SK-N-SH treated with all-trans-retinoic acid at 6 μM for 48 hours (cell line): ENCODE measurements at regions not wholly inside any gene's neighbourhood (a gene's known extent, or its start where the extent isn't known, plus 50 kb on each side); places are given as distances from the start of the nearest gene placed in this dataset.

Experiments used
- ATAC-seq: fragments of 200-7000 bp; cut with Tn5 transposase; 3 replicates; pipeline ENCODE4 v1.9.1; 2020; ENCODE audit warnings: mild to moderate bottlenecking, moderate library complexity
- BACH2 ChIP-seq: fragments of 250-450 bp; sonication (Bioruptor Pico); IDR thresholded peaks from 2 replicates; pipeline ENCODE4 v1.9.0; 2021; ENCODE audit warnings: mild to moderate bottlenecking, borderline replicate concordance
- CSDC2 ChIP-seq: fragments of 250-450 bp; sonication (Bioruptor Pico); IDR thresholded peaks from 2 replicates; pipeline ENCODE4 v1.5.0; 2020; ENCODE audit warnings: mild to moderate bottlenecking, moderate library complexity
- ESRRG ChIP-seq: fragments of 250-450 bp; sonication (Bioruptor Pico); IDR thresholded peaks from 2 replicates; pipeline ENCODE4 v1.6.1; 2021; ENCODE audit warnings: mild to moderate bottlenecking
- GLIS3 ChIP-seq: fragments of 250-450 bp; sonication (Bioruptor Pico); IDR thresholded peaks from 2 replicates; pipeline ENCODE4 v1.5.0; 2020; ENCODE audit warnings: mild to moderate bottlenecking, moderate library complexity
- OSR1 ChIP-seq: fragments of 250-450 bp; sonication (Bioruptor Pico); IDR thresholded peaks from 2 replicates; pipeline ENCODE4 v1.8.0; 2022; ENCODE audit warnings: moderate library complexity, mild to moderate bottlenecking, inconsistent platforms
- PPARA ChIP-seq: fragments of 250-450 bp; sonication (Bioruptor Pico); IDR thresholded peaks from 2 replicates; pipeline ENCODE4 v1.5.0; 2020; ENCODE audit warnings: mild to moderate bottlenecking, borderline replicate concordance
- SNAI2 ChIP-seq: fragments of 250-450 bp; sonication (Bioruptor Pico); IDR thresholded peaks from 2 replicates; pipeline ENCODE4 v1.5.0; 2020; ENCODE audit warnings: mild to moderate bottlenecking, moderate library complexity
- TCF4 ChIP-seq: fragments of 250-450 bp; sonication (Bioruptor Pico); IDR thresholded peaks from 2 replicates; pipeline ENCODE4 v1.8.0; 2021; ENCODE audit warnings: mild to moderate bottlenecking, moderate library complexity, borderline replicate concordance
- TOX ChIP-seq: fragments of 250-450 bp; sonication (Bioruptor Pico); IDR thresholded peaks from 2 replicates; pipeline ENCODE4 v1.8.0; 2021; ENCODE audit warnings: mild to moderate bottlenecking, moderate library complexity, borderline replicate concordance
- ZC3H10 ChIP-seq: fragments of 250-450 bp; sonication (Bioruptor Pico); IDR thresholded peaks from 2 replicates; pipeline ENCODE4 v1.5.1; 2021; ENCODE audit warnings: mild to moderate bottlenecking, moderate library complexity
- ZFP3 ChIP-seq: fragments of 250-450 bp; sonication (Bioruptor Pico); IDR thresholded peaks from 2 replicates; pipeline ENCODE4 v1.5.0; 2020; ENCODE audit warnings: mild to moderate bottlenecking, moderate library complexity
- ZFP30 ChIP-seq: fragments of 450-650 bp; formaldehyde crosslinking; IDR thresholded peaks from 2 replicates; pipeline ENCODE4 v1.5.0; 2022; ENCODE audit warnings: mild to moderate bottlenecking, moderate library complexity
- ZNF565 ChIP-seq: fragments of 450-650 bp; formaldehyde crosslinking; conservative IDR thresholded peaks from 2 replicates; pipeline ENCODE4 v1.5.0; 2020; ENCODE audit warnings: low read depth, mild to moderate bottlenecking, moderate library complexity
- ZNF70 ChIP-seq: fragments of 450-650 bp; formaldehyde crosslinking; IDR thresholded peaks from 2 replicates; pipeline ENCODE4 v1.5.0; 2020; ENCODE audit warnings: mild to moderate bottlenecking, moderate library complexity
- ZNF8 ChIP-seq: fragments of 450-650 bp; formaldehyde crosslinking; IDR thresholded peaks from 2 replicates; pipeline ENCODE4 v1.5.0; 2020; ENCODE audit warnings: mild to moderate bottlenecking, moderate library complexity
- TF ChIP-seq, protein P1 (sequence below): fragments of 250-450 bp; sonication (Bioruptor Pico); IDR thresholded peaks from 2 replicates; pipeline ENCODE4 v1.5.0; 2020; ENCODE audit warnings: mild to moderate bottlenecking, moderate library complexity
- TF ChIP-seq, protein P2 (sequence below): fragments of 250-450 bp; sonication (Bioruptor Pico); IDR thresholded peaks from 2 replicates; pipeline ENCODE4 v1.5.1; 2021; ENCODE audit warnings: mild to moderate bottlenecking, moderate library complexity
- TF ChIP-seq, protein P3 (sequence below): fragments of 250-450 bp; sonication (Bioruptor Pico); IDR thresholded peaks from 2 replicates; pipeline ENCODE4 v1.5.1; 2020; ENCODE audit warnings: low read depth, mild to moderate bottlenecking, moderate library complexity
- TF ChIP-seq, protein P4 (sequence below): fragments of 250-450 bp; sonication (Bioruptor Pico); IDR thresholded peaks from 2 replicates; pipeline ENCODE4 v1.8.0; 2020; ENCODE audit warnings: mild to moderate bottlenecking, moderate library complexity, borderline replicate concordance

DNA sequence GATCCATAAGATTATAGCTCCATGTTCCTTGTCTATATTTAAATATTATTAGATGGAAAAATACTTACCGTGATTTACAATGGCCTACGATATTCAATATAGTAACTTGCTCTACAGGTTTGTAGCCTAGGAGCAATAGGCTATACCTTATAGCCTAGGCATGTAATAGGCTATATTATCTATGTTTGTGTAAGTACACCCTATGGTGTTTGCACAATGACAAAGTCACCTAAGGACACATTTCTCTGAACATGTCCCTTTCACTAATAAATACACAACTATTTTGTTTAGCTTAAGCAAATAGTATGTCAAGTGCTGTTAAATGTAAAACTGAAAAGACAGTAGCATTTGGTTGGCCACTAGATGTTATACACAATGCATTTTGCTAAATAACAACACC is 248.9 kb upstream of the ADGRL4 start:
- ATAC-seq, result no peak
- TF ChIP-seq, protein P1, sequence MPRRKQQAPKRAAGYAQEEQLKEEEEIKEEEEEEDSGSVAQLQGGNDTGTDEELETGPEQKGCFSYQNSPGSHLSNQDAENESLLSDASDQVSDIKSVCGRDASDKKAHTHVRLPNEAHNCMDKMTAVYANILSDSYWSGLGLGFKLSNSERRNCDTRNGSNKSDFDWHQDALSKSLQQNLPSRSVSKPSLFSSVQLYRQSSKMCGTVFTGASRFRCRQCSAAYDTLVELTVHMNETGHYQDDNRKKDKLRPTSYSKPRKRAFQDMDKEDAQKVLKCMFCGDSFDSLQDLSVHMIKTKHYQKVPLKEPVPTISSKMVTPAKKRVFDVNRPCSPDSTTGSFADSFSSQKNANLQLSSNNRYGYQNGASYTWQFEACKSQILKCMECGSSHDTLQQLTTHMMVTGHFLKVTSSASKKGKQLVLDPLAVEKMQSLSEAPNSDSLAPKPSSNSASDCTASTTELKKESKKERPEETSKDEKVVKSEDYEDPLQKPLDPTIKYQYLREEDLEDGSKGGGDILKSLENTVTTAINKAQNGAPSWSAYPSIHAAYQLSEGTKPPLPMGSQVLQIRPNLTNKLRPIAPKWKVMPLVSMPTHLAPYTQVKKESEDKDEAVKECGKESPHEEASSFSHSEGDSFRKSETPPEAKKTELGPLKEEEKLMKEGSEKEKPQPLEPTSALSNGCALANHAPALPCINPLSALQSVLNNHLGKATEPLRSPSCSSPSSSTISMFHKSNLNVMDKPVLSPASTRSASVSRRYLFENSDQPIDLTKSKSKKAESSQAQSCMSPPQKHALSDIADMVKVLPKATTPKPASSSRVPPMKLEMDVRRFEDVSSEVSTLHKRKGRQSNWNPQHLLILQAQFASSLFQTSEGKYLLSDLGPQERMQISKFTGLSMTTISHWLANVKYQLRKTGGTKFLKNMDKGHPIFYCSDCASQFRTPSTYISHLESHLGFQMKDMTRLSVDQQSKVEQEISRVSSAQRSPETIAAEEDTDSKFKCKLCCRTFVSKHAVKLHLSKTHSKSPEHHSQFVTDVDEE (CRISPR knock-in tag), result no peak
- no peak for TF ChIP-seq TOX
- no peak for TF ChIP-seq ZNF8 (CRISPR knock-in tag)
- TF ChIP-seq ZFP3 (CRISPR knock-in tag), result no peak
- no peak for TF ChIP-seq PPARA (CRISPR knock-in tag)
- TF ChIP-seq, protein P2, sequence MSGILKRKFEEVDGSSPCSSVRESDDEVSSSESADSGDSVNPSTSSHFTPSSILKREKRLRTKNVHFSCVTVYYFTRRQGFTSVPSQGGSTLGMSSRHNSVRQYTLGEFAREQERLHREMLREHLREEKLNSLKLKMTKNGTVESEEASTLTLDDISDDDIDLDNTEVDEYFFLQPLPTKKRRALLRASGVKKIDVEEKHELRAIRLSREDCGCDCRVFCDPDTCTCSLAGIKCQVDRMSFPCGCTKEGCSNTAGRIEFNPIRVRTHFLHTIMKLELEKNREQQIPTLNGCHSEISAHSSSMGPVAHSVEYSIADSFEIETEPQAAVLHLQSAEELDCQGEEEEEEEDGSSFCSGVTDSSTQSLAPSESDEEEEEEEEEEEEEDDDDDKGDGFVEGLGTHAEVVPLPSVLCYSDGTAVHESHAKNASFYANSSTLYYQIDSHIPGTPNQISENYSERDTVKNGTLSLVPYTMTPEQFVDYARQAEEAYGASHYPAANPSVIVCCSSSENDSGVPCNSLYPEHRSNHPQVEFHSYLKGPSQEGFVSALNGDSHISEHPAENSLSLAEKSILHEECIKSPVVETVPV (CRISPR knock-in tag), result no peak
- TF ChIP-seq CSDC2 (CRISPR knock-in tag), result no peak
- no peak for TF ChIP-seq ZNF565
- TF ChIP-seq ZFP30 (CRISPR knock-in tag), result no peak

DNA sequence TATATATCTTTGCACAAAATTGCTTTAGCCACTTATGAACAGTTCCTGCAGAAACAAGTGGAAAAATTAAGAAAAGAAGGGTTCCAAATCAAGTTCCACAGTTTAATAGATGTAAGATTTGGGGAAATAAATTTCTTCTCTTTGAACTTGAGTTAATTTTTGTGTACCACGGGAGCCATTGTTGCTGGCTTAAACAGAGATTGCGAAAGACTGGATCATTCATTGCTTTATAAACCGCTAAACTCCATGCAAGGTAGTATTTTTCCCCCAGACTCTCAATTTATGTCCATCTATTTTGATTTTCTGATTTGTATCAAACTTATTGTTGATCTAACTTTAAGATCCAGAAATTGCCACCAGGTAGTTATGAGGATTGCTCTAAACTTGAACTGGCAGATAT is 246.1 kb upstream of the ADGRL4 start:
- TF ChIP-seq ZNF565, result no peak
- ATAC-seq, result no peak

DNA sequence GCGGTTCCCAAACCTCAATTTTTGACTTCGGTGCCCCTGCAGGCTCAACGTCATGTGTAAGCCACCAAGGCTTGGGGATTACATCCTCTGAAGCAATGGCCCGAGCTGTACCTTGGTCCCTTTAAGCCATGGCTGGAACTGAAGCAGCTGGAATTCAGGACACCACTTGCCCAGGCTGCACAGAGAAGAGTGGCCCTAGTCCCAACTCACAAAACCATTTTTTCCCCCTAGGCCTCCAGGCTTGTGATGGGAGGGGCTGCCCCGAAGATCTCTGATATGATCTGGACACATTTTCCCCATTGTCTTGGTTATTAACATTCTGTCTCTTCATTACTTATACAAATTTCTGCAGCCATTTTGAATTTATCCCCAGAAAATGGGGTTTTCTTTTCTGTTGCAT is 233.3 kb upstream of the ADGRL4 start:
- ATAC-seq, result no peak
- TF ChIP-seq ZNF565, result no peak
- no peak for TF ChIP-seq OSR1 (CRISPR knock-in tag)
- no peak for TF ChIP-seq ZC3H10 (CRISPR knock-in tag)
- no peak for TF ChIP-seq BACH2
- no peak for TF ChIP-seq CSDC2 (CRISPR knock-in tag)
- TF ChIP-seq GLIS3 (CRISPR knock-in tag), result no peak
- TF ChIP-seq, protein P1 (CRISPR knock-in tag), result no peak
- no peak for TF ChIP-seq ESRRG (CRISPR knock-in tag)
- no peak for TF ChIP-seq TOX
- TF ChIP-seq ZFP30 (CRISPR knock-in tag), result no peak
- TF ChIP-seq, protein P3, sequence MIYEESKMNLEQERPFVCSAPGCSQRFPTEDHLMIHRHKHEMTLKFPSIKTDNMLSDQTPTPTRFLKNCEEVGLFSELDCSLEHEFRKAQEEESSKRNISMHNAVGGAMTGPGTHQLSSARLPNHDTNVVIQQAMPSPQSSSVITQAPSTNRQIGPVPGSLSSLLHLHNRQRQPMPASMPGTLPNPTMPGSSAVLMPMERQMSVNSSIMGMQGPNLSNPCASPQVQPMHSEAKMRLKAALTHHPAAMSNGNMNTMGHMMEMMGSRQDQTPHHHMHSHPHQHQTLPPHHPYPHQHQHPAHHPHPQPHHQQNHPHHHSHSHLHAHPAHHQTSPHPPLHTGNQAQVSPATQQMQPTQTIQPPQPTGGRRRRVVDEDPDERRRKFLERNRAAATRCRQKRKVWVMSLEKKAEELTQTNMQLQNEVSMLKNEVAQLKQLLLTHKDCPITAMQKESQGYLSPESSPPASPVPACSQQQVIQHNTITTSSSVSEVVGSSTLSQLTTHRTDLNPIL, result no peak
- TF ChIP-seq SNAI2 (CRISPR knock-in tag), result no peak
- TF ChIP-seq TCF4 (CRISPR knock-in tag), result no peak
- TF ChIP-seq ZNF70 (CRISPR knock-in tag), result no peak
- TF ChIP-seq, protein P4, sequence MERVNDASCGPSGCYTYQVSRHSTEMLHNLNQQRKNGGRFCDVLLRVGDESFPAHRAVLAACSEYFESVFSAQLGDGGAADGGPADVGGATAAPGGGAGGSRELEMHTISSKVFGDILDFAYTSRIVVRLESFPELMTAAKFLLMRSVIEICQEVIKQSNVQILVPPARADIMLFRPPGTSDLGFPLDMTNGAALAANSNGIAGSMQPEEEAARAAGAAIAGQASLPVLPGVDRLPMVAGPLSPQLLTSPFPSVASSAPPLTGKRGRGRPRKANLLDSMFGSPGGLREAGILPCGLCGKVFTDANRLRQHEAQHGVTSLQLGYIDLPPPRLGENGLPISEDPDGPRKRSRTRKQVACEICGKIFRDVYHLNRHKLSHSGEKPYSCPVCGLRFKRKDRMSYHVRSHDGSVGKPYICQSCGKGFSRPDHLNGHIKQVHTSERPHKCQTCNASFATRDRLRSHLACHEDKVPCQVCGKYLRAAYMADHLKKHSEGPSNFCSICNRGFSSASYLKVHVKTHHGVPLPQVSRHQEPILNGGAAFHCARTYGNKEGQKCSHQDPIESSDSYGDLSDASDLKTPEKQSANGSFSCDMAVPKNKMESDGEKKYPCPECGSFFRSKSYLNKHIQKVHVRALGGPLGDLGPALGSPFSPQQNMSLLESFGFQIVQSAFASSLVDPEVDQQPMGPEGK (CRISPR knock-in tag), result no peak
